ENCODE measurements at regions not wholly inside any gene's neighbourhood (a gene's known extent, or its start where the extent isn't known, plus 50 kb on each side); places are given as distances from the start of the nearest gene placed in this dataset.

DNA sequence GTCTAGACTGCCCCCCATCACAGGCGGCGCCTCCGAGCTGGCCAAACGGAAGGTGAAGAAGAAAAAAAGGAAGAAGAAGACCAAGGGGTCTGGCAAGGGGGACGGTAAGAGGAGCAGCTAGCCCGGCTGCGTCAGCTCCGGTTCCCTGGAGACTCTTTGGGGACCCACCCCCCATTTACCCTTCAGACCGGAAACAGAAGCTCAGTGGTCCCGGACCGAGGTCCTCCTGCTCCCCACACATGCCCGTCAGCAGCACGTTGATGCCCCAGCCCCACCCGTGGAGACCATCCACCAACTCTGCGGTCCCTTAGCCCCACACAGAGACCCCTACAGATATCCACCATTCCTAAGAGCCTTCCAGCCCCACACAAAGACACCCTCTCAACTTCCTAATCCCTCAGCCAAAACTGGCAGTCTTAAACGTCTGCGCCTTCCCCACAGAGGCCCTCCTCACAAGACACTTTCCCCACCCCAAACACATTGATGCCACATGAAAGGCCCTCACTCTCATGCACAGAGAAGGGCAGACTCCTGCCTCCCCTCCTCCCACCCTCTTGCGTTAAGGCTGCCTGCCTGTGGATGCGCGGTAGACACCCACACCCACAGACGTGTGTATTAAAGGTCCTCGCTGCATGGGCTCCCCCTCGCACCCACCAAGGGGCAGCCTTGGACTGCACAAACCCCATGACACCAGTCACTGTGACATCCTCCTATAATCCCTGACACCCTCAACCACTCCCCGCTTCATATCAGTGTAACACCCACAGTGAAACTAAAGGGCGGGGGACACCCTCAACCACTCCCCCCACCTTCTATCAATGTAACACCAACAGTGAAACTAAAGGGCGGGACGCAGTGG, 58.2 kb upstream of the RPH3AL start:
- H3K27me3 Mint-ChIP-seq (ENCODE audit: low read depth): peaks cover 18% of the 10 kb centered on the region
- H3K4me1 Mint-ChIP-seq: peaks cover 19% of the 10 kb centered on the region
- TF ChIP-seq NR2C2 (CRISPR knock-in tag; IDR thresholded peaks at IDR 0.05) (no peak), FOXP1 (CRISPR knock-in tag; IDR thresholded peaks at IDR 0.05; ENCODE audit: borderline replicate concordance) (0 out of 2 replicates have a peak, but pooled peaks have one; percentile 18), SP1 (CRISPR knock-in tag; conservative IDR thresholded peaks at IDR 0.05) (0 out of 2 replicates have a peak, but pooled peaks have one; percentile 3), TEAD1 (CRISPR knock-in tag; IDR thresholded peaks at IDR 0.05) (peak; percentile 16; the same call in 1 of the 2 replicates), ZNF396 (CRISPR knock-in tag; IDR thresholded peaks at IDR 0.05; ENCODE audit: borderline replicate concordance) (no peak)
- TF ChIP-seq, protein P1, sequence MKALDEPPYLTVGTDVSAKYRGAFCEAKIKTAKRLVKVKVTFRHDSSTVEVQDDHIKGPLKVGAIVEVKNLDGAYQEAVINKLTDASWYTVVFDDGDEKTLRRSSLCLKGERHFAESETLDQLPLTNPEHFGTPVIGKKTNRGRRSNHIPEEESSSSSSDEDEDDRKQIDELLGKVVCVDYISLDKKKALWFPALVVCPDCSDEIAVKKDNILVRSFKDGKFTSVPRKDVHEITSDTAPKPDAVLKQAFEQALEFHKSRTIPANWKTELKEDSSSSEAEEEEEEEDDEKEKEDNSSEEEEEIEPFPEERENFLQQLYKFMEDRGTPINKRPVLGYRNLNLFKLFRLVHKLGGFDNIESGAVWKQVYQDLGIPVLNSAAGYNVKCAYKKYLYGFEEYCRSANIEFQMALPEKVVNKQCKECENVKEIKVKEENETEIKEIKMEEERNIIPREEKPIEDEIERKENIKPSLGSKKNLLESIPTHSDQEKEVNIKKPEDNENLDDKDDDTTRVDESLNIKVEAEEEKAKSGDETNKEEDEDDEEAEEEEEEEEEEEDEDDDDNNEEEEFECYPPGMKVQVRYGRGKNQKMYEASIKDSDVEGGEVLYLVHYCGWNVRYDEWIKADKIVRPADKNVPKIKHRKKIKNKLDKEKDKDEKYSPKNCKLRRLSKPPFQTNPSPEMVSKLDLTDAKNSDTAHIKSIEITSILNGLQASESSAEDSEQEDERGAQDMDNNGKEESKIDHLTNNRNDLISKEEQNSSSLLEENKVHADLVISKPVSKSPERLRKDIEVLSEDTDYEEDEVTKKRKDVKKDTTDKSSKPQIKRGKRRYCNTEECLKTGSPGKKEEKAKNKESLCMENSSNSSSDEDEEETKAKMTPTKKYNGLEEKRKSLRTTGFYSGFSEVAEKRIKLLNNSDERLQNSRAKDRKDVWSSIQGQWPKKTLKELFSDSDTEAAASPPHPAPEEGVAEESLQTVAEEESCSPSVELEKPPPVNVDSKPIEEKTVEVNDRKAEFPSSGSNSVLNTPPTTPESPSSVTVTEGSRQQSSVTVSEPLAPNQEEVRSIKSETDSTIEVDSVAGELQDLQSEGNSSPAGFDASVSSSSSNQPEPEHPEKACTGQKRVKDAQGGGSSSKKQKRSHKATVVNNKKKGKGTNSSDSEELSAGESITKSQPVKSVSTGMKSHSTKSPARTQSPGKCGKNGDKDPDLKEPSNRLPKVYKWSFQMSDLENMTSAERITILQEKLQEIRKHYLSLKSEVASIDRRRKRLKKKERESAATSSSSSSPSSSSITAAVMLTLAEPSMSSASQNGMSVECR (CRISPR knock-in tag; IDR thresholded peaks at IDR 0.05; ENCODE audit: borderline replicate concordance): 0 out of 2 replicates have a peak, but pooled peaks have one; percentile 35
- ChIA-PET CTCF (interaction anchor here (0.6 to 2.3 kb wide), 14 partner anchors 12 to 588 kb away, joined by 3 to 68 read pairs (median 6); partner anchors contain the start of genes NXN and TIMM22), POLR2A (interaction anchor here (1.5 kb wide), 1 partner anchor 16 kb away, joined by 5 read pairs; no protein-coding TSS in a partner anchor)
- DNase-seq (ENCODE audit: low spot score): no peak
- peak overlapping the region; percentile 54 for H3K27ac Mint-ChIP-seq
- H3K4me3 Mint-ChIP-seq: peak overlapping the region; percentile 81
- peaks cover 5% of the 10 kb centered on the region for H3K9me3 Mint-ChIP-seq
- peak; percentile 40 for ATAC-seq
- 0 out of 2 replicates have a peak, but pooled peaks cover 3% of the 10 kb centered on the region for H3K36me3 Mint-ChIP-seq

DNA sequence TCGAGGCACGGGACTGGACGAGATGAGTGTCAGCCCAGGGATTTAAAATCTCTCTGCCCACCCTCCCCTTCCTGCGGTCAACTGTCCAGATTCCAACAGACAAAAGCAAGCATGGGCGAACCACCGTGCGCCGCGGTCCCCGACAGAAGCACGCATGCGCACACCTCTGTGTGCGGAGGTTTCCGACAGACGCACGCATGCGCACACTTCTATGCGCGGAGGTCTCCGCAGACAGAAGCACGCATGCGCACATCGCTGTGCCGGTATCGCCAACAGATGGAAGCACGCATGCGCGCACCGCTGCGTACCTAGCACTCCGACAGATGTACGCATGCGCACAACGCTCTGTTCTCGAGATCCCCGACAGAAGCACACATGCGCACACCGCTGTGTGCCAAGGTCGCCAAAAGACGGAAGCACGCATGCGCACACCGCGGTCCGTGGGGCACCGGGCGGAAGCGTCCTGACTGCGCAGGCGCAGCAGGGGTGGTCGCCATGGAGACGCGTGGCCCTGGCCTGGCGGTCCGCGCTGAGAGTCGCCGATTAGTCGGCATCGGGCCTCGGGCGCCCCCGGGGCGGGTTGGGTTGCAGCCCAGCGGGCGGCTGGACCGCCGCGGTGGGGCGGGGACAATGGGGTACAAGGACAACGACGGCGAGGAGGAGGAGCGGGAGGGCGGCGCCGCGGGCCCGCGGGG, 57.4 kb upstream of the RPH3AL start:
- 0 out of 2 replicates have a peak, but pooled peaks cover 3% of the 10 kb centered on the region for H3K36me3 Mint-ChIP-seq
- peak overlapping the region; percentile 81 for H3K4me3 Mint-ChIP-seq
- ATAC-seq: peak; percentile 78
- H3K27me3 Mint-ChIP-seq (ENCODE audit: low read depth): peaks cover 20% of the 10 kb centered on the region
- CTCF ChIA-PET: interaction anchor here (0.6 to 2.3 kb wide), 9 partner anchors 13 to 589 kb away, joined by 3 to 14 read pairs (median 5); partner anchors contain the start of genes NXN and TIMM22
- POLR2A ChIA-PET: interaction anchor here (1.5 kb wide), 1 partner anchor 16 kb away, joined by 5 read pairs; no protein-coding TSS in a partner anchor
- H3K27ac Mint-ChIP-seq: peak overlapping the region; percentile 55
- peaks cover 19% of the 10 kb centered on the region for H3K4me1 Mint-ChIP-seq
- peak; percentile 100 for DNase-seq (ENCODE audit: low spot score)
- TF ChIP-seq FOXK1 (CRISPR knock-in tag; IDR thresholded peaks at IDR 0.05) (peak; percentile 50; the same call in 1 of the 2 replicates), ZNF232 (CRISPR knock-in tag; IDR thresholded peaks at IDR 0.05) (peak; percentile 81; the same call in 1 of the 2 replicates), ATF6 (CRISPR knock-in tag; IDR thresholded peaks at IDR 0.05) (no peak), ZNF423 (CRISPR knock-in tag; IDR thresholded peaks at IDR 0.05) (peak; percentile 42; the same call in 1 of the 2 replicates), MAX (CRISPR knock-in tag; IDR thresholded peaks at IDR 0.05) (peak; percentile 81; the same call in 1 of the 2 replicates), SP1 (CRISPR knock-in tag; conservative IDR thresholded peaks at IDR 0.05) (peak; percentile 53; the same call in 1 of the 2 replicates)
- peaks cover 5% of the 10 kb centered on the region for H3K9me3 Mint-ChIP-seq
